ENCODE measurements at regions not wholly inside any gene's neighbourhood (a gene's known extent, or its start where the extent isn't known, plus 50 kb on each side); places are given as distances from the start of the nearest gene placed in this dataset.

- TF ChIP-seq, protein P1, sequence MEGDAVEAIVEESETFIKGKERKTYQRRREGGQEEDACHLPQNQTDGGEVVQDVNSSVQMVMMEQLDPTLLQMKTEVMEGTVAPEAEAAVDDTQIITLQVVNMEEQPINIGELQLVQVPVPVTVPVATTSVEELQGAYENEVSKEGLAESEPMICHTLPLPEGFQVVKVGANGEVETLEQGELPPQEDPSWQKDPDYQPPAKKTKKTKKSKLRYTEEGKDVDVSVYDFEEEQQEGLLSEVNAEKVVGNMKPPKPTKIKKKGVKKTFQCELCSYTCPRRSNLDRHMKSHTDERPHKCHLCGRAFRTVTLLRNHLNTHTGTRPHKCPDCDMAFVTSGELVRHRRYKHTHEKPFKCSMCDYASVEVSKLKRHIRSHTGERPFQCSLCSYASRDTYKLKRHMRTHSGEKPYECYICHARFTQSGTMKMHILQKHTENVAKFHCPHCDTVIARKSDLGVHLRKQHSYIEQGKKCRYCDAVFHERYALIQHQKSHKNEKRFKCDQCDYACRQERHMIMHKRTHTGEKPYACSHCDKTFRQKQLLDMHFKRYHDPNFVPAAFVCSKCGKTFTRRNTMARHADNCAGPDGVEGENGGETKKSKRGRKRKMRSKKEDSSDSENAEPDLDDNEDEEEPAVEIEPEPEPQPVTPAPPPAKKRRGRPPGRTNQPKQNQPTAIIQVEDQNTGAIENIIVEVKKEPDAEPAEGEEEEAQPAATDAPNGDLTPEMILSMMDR (conservative IDR thresholded peaks at IDR 0.05; ENCODE audit: control insufficient read depth, insufficient read depth, low read depth, low read length) = no peak
- no peak overlapping the region for H3K4me3 ChIP-seq (ENCODE audit: control insufficient read depth, low read depth, low read length)
- DNase-seq (ENCODE audit: low read depth) = no peak
Observed at GRCh38 chr1:219527994-219528393, 84.9 kb downstream of the ZC3H11B start.

GRCh38 chr1:219526074-219526473, 86.8 kb downstream of the ZC3H11B start:
- TF ChIP-seq, protein P1 (conservative IDR thresholded peaks at IDR 0.05; ENCODE audit: control insufficient read depth, insufficient read depth, low read depth, low read length) = no peak
- no peak overlapping the region for H3K4me3 ChIP-seq (ENCODE audit: control insufficient read depth, low read depth, low read length)
- no peak for DNase-seq (ENCODE audit: low read depth)

- DNase-seq (ENCODE audit: low read depth) = no peak
- TF ChIP-seq, protein P1 (conservative IDR thresholded peaks at IDR 0.05; ENCODE audit: control insufficient read depth, insufficient read depth, low read depth, low read length) = no peak
- H3K4me3 ChIP-seq (ENCODE audit: control insufficient read depth, low read depth, low read length) = no peak overlapping the region
Observed at GRCh38 chr1:219523411-219523810, 89.5 kb downstream of the ZC3H11B start.

DNA sequence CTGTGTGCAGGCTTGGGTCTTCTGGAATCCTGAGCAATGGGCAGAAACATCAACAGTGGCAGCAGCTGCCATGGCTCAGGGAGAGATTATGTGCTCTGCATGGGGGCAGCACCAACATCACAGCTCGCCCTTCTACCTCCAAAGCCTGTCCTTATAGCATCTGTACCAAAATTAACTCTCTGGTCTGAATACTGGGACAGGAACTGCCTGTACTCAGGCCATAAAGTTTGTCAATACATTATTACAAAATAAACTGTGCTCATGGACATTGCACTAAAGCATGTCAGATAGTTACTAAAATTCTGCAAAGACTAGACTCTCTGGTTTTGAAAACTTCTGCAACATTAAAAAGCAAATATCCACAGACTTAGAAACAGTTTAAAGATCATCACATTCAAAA, 91.6 kb downstream of the ZC3H11B start:
- H3K4me3 ChIP-seq (ENCODE audit: control insufficient read depth, low read depth, low read length) = no peak overlapping the region
- TF ChIP-seq, protein P1 (conservative IDR thresholded peaks at IDR 0.05; ENCODE audit: control insufficient read depth, insufficient read depth, low read depth, low read length) = no peak
- DNase-seq (ENCODE audit: low read depth) = no peak

GRCh38 chr1:219520241-219520640, 92.7 kb downstream of the ZC3H11B start:
- no peak for DNase-seq (ENCODE audit: low read depth)
- H3K4me3 ChIP-seq (ENCODE audit: control insufficient read depth, low read depth, low read length) = no peak overlapping the region
- TF ChIP-seq, protein P1 (conservative IDR thresholded peaks at IDR 0.05; ENCODE audit: control insufficient read depth, insufficient read depth, low read depth, low read length) = no peak

- TF ChIP-seq, protein P1 (conservative IDR thresholded peaks at IDR 0.05; ENCODE audit: control insufficient read depth, insufficient read depth, low read depth, low read length) = no peak
- H3K4me3 ChIP-seq (ENCODE audit: control insufficient read depth, low read depth, low read length) = no peak overlapping the region
- no peak for DNase-seq (ENCODE audit: low read depth)
Observed at GRCh38 chr1:219518907-219519248, 94.0 kb downstream of the ZC3H11B start.

All from fibroblast of mammary gland (primary cell).